SH-SY5Y (cell line): ENCODE measurements at regions not wholly inside any gene's neighbourhood (a gene's known extent, or its start where the extent isn't known, plus 50 kb on each side); places are given as distances from the start of the nearest gene placed in this dataset.

Experiments
- GATA2 ChIP-seq: IDR thresholded peaks from 2 replicates; pipeline ENCODE4 v1.6.1; 2011; ENCODE audit warnings: mild to moderate bottlenecking, low read depth, low read length
- GATA3 ChIP-seq: IDR thresholded peaks from 2 replicates; pipeline ENCODE4 v1.6.1; 2011; ENCODE audit warnings: low read depth, mild to moderate bottlenecking, low read length, moderate library complexity

DNA sequence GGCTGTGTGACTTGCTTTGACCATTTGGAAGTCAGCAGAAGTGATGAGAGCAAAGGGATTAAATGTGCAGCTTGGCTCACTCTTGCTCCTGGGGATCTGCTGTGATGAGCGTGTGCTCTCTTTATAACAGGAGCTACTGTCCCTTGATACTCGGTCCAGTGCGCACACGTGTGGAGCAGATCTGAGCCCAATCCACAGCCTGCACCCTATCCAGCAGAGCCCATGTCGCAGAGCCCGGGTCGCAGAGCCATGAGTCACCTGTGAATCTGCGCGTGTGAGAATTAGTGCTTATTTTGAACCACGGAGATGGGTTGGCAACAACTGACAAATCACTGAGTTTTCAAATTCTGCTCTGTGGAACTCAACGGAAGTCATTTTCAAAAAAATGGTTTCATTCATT is 291.0 kb upstream of the SULF2 start:
- TF ChIP-seq GATA2 (no peak), GATA3 (no peak)
